Endodermal cell (in vitro differentiated cells): ENCODE measurements at regions not wholly inside any gene's neighbourhood (a gene's known extent, or its start where the extent isn't known, plus 50 kb on each side); places are given as distances from the start of the nearest gene placed in this dataset.

Experiments
- DNase-seq: peaks from one replicate; pipeline ENCODE4 v3.0.0-alpha.2; 2017
- H3K27ac ChIP-seq: 2 replicates; pipeline ENCODE4 v1.5.1; 2013; ENCODE audit warnings: mild to moderate bottlenecking, low read depth, low read length, moderate library complexity
- H3K27me3 ChIP-seq: 2 replicates; pipeline ENCODE4 v1.6.1; 2013; ENCODE audit warnings: mild to moderate bottlenecking, low read length, moderate library complexity; ENCODE audit not compliant: insufficient read depth, control insufficient read depth, poor library complexity, severe bottlenecking
- H3K36me3 ChIP-seq: 2 replicates; pipeline ENCODE4 v1.7.0; 2013; ENCODE audit warnings: mild to moderate bottlenecking, low read length, moderate library complexity; ENCODE audit not compliant: control insufficient read depth, insufficient read depth
- H3K4me1 ChIP-seq: one replicate; pipeline ENCODE4 v1.7.0; 2013; ENCODE audit warnings: low read length; ENCODE audit not compliant: control insufficient read depth, insufficient read depth
- H3K4me3 ChIP-seq: 2 replicates; pipeline ENCODE4 v1.5.1; 2013; ENCODE audit warnings: mild to moderate bottlenecking, low read length, moderate library complexity
- H3K9ac ChIP-seq: 2 replicates; pipeline ENCODE4 v1.6.1; 2013; ENCODE audit warnings: mild to moderate bottlenecking, low read length, moderate library complexity; ENCODE audit not compliant: poor library complexity, severe bottlenecking; ENCODE audit errors: extremely low read depth
- H3K9me3 ChIP-seq: 2 replicates; pipeline ENCODE4 v1.6.1; 2013; ENCODE audit warnings: mild to moderate bottlenecking, low read length, moderate library complexity; ENCODE audit not compliant: control insufficient read depth
- H3K27ac Mint-ChIP-seq: 2 replicates; pipeline ENCODE4 v1.8.0; 2020; ENCODE audit warnings: mixed read lengths
- H3K27me3 Mint-ChIP-seq: 2 replicates; pipeline ENCODE4 v1.8.0; 2021; ENCODE audit warnings: mild to moderate bottlenecking, mixed read lengths; ENCODE audit not compliant: insufficient read depth
- H3K36me3 Mint-ChIP-seq: 2 replicates; pipeline ENCODE4 v1.8.0; 2020; ENCODE audit warnings: low read depth, mixed read lengths
- H3K4me1 Mint-ChIP-seq: 2 replicates; pipeline ENCODE4 v1.8.0; 2020; ENCODE audit warnings: mixed read lengths
- H3K4me3 Mint-ChIP-seq: 2 replicates; pipeline ENCODE4 v1.8.0; 2020; ENCODE audit warnings: mild to moderate bottlenecking, moderate library complexity, mixed read lengths
- H3K9me3 Mint-ChIP-seq: 2 replicates; pipeline ENCODE4 v1.8.0; 2020; ENCODE audit warnings: mild to moderate bottlenecking, mixed read lengths
- CTCF ChIP-seq: fragments of 200-600 bp; sonication (generic); conservative IDR thresholded peaks from 2 replicates; pipeline ENCODE4 v1.5.0; 2021; ENCODE audit warnings: antibody characterized with exemption, mild to moderate bottlenecking
- WGBS, 2 experiments: methylation state at CpG; one replicate each; pipeline versions ENCODE4 v1.1.5 to v1.1.7; 2013; ENCODE audit warnings: missing lambda C conversion rate in 2 of 2, mixed read lengths in 1 of 2; ENCODE audit not compliant: insufficient coverage in 1 of 2, insufficient read length in 1 of 2; 5-methylcytosine and 5-hydroxymethylcytosine counted together

- H3K4me1 Mint-ChIP-seq: peaks cover 22% of the 10 kb centered on the region
- H3K27ac Mint-ChIP-seq: no peak overlapping the region
- no peaks in the 10 kb centered on the region for H3K36me3 Mint-ChIP-seq
- TF ChIP-seq CTCF: no peak
- H3K27me3 Mint-ChIP-seq: peaks cover 6% of the 10 kb centered on the region
- Histone ChIP-seq H3K36me3 (no peaks in the 10 kb centered on the region), H3K27me3 (no peaks in the 10 kb centered on the region), H3K9ac (no peak overlapping the region), H3K4me3 (no peak overlapping the region), H3K27ac (no peak overlapping the region), H3K9me3 (no peaks in the 10 kb centered on the region), H3K4me1 (no peaks in the 10 kb centered on the region)
- H3K9me3 Mint-ChIP-seq: no peaks in the 10 kb centered on the region
- peak; percentile 22 for DNase-seq
- 89 to 92% methylated on average over 17 to 23 of the region's 23 CpGs for WGBS, 2 experiments
- no peak overlapping the region for H3K4me3 Mint-ChIP-seq
Observed at GRCh38 chr7:81068-81925, 111.1 kb upstream of the FAM20C start.

GRCh38 chr7:81926-82756 lies 110.2 kb upstream of the FAM20C start:
- Histone ChIP-seq H3K36me3 (no peaks in the 10 kb centered on the region), H3K27ac (no peak overlapping the region), H3K9me3 (no peaks in the 10 kb centered on the region), H3K4me1 (no peaks in the 10 kb centered on the region), H3K27me3 (no peaks in the 10 kb centered on the region), H3K9ac (no peak overlapping the region), H3K4me3 (no peak overlapping the region)
- DNase-seq: peak; percentile 85
- WGBS, 2 experiments: 78 to 86% methylated on average over 18 to 39 of the region's 39 CpGs
- Mint-ChIP-seq H3K4me3 (no peak overlapping the region), H3K9me3 (no peaks in the 10 kb centered on the region), H3K27ac (no peak overlapping the region), H3K27me3 (peaks cover 6% of the 10 kb centered on the region), H3K4me1 (peaks cover 22% of the 10 kb centered on the region), H3K36me3 (no peaks in the 10 kb centered on the region)
- peak; percentile 15 for TF ChIP-seq CTCF

- Mint-ChIP-seq H3K27ac (no peak overlapping the region), H3K9me3 (no peaks in the 10 kb centered on the region), H3K4me1 (peaks cover 22% of the 10 kb centered on the region), H3K27me3 (peaks cover 6% of the 10 kb centered on the region), H3K36me3 (no peaks in the 10 kb centered on the region), H3K4me3 (no peak overlapping the region)
- 83 to 91% methylated on average over 6 to 11 of the region's 11 CpGs for WGBS, 2 experiments
- TF ChIP-seq CTCF: no peak
- Histone ChIP-seq H3K4me3 (no peak overlapping the region), H3K9me3 (no peaks in the 10 kb centered on the region), H3K27me3 (no peaks in the 10 kb centered on the region), H3K27ac (no peak overlapping the region), H3K4me1 (no peaks in the 10 kb centered on the region), H3K36me3 (no peaks in the 10 kb centered on the region), H3K9ac (no peak overlapping the region)
- DNase-seq: no peak
Observed at GRCh38 chr7:82757-83155, 109.6 kb upstream of the FAM20C start.
